ENCODE measurements at regions not wholly inside any gene's neighbourhood (a gene's known extent, or its start where the extent isn't known, plus 50 kb on each side); places are given as distances from the start of the nearest gene placed in this dataset.

GRCh38 chr10:57785546-57785945 is 482.1 kb downstream of the IPMK start:
- DNase-seq (ENCODE audit: low spot score in 2 of 2) (no peak), ATAC-seq (replicated peaks; ENCODE audit: extremely low read depth, poor library complexity, severe bottlenecking) (no peak)
- no peaks in the 10 kb centered on the region for H3K27me3 Mint-ChIP-seq
- no peaks in the 10 kb centered on the region for H3K36me3 Mint-ChIP-seq (ENCODE audit: insufficient read depth)
- H3K9me3 Mint-ChIP-seq, result peaks cover 34% of the 10 kb centered on the region
- no peak overlapping the region for H3K27ac Mint-ChIP-seq (ENCODE audit: low read depth)
- no peak overlapping the region for H3K4me3 Mint-ChIP-seq
- no peaks in the 10 kb centered on the region for H3K4me1 Mint-ChIP-seq

- Mint-ChIP-seq H3K9me3 (peaks cover 32% of the 10 kb centered on the region), H3K4me3 (no peak overlapping the region), H3K27ac (ENCODE audit: low read depth) (no peak overlapping the region), H3K36me3 (ENCODE audit: insufficient read depth) (no peaks in the 10 kb centered on the region), H3K27me3 (no peaks in the 10 kb centered on the region), H3K4me1 (no peaks in the 10 kb centered on the region)
- ATAC-seq (replicated peaks; ENCODE audit: extremely low read depth, poor library complexity, severe bottlenecking) (no peak), DNase-seq (ENCODE audit: low spot score in 2 of 2) (no peak)
Observed at GRCh38 chr10:57785068-57785467, 482.6 kb downstream of the IPMK start.

GRCh38 chr10:57776688-57777432 is 490.8 kb downstream of the IPMK start:
- no peak for ATAC-seq (replicated peaks; ENCODE audit: extremely low read depth, poor library complexity, severe bottlenecking)
- no peak overlapping the region for H3K4me3 Mint-ChIP-seq
- DNase-seq (ENCODE audit: low spot score in 2 of 2), result no peak
- H3K9me3 Mint-ChIP-seq, result peaks cover 29% of the 10 kb centered on the region
- H3K27ac Mint-ChIP-seq (ENCODE audit: low read depth), result no peak overlapping the region
- H3K4me1 Mint-ChIP-seq, result no peaks in the 10 kb centered on the region
- H3K27me3 Mint-ChIP-seq, result no peaks in the 10 kb centered on the region
- no peaks in the 10 kb centered on the region for H3K36me3 Mint-ChIP-seq (ENCODE audit: insufficient read depth)

GRCh38 chr10:57775250-57775649 is 492.4 kb downstream of the IPMK start:
- peaks cover 28% of the 10 kb centered on the region for H3K9me3 Mint-ChIP-seq
- DNase-seq (ENCODE audit: low spot score in 2 of 2), result no peak
- no peaks in the 10 kb centered on the region for H3K27me3 Mint-ChIP-seq
- no peak overlapping the region for H3K27ac Mint-ChIP-seq (ENCODE audit: low read depth)
- no peaks in the 10 kb centered on the region for H3K4me1 Mint-ChIP-seq
- H3K4me3 Mint-ChIP-seq, result no peak overlapping the region
- H3K36me3 Mint-ChIP-seq (ENCODE audit: insufficient read depth), result no peaks in the 10 kb centered on the region
- ATAC-seq (replicated peaks; ENCODE audit: extremely low read depth, poor library complexity, severe bottlenecking), result no peak

- no peak overlapping the region for H3K27ac Mint-ChIP-seq (ENCODE audit: low read depth)
- no peaks in the 10 kb centered on the region for H3K27me3 Mint-ChIP-seq
- no peaks in the 10 kb centered on the region for H3K4me1 Mint-ChIP-seq
- DNase-seq (ENCODE audit: low spot score in 2 of 2) (no peak), ATAC-seq (replicated peaks; ENCODE audit: extremely low read depth, poor library complexity, severe bottlenecking) (no peak)
- H3K4me3 Mint-ChIP-seq, result no peak overlapping the region
- H3K36me3 Mint-ChIP-seq (ENCODE audit: insufficient read depth), result no peaks in the 10 kb centered on the region
- peaks cover 19% of the 10 kb centered on the region for H3K9me3 Mint-ChIP-seq
Observed at GRCh38 chr10:57769298-57769697, 498.4 kb downstream of the IPMK start.

- peaks cover 14% of the 10 kb centered on the region for H3K9me3 Mint-ChIP-seq
- DNase-seq (ENCODE audit: low spot score in 2 of 2) (no peak), ATAC-seq (replicated peaks; ENCODE audit: extremely low read depth, poor library complexity, severe bottlenecking) (no peak)
- H3K4me3 Mint-ChIP-seq, result no peak overlapping the region
- no peaks in the 10 kb centered on the region for H3K36me3 Mint-ChIP-seq (ENCODE audit: insufficient read depth)
- H3K4me1 Mint-ChIP-seq, result no peaks in the 10 kb centered on the region
- H3K27me3 Mint-ChIP-seq, result no peaks in the 10 kb centered on the region
- H3K27ac Mint-ChIP-seq (ENCODE audit: low read depth), result no peak overlapping the region
Observed at GRCh38 chr10:57759777-57760176, 507.9 kb downstream of the IPMK start.

- no peaks in the 10 kb centered on the region for H3K4me1 Mint-ChIP-seq
- no peak overlapping the region for H3K4me3 Mint-ChIP-seq
- no peaks in the 10 kb centered on the region for H3K27me3 Mint-ChIP-seq
- DNase-seq (ENCODE audit: low spot score in 2 of 2) (no peak), ATAC-seq (replicated peaks; ENCODE audit: extremely low read depth, poor library complexity, severe bottlenecking) (no peak)
- peaks cover 28% of the 10 kb centered on the region for H3K9me3 Mint-ChIP-seq
- no peak overlapping the region for H3K27ac Mint-ChIP-seq (ENCODE audit: low read depth)
- no peaks in the 10 kb centered on the region for H3K36me3 Mint-ChIP-seq (ENCODE audit: insufficient read depth)
Observed at GRCh38 chr10:57754803-57755202, 512.9 kb downstream of the IPMK start.

- Mint-ChIP-seq H3K36me3 (ENCODE audit: insufficient read depth) (no peaks in the 10 kb centered on the region), H3K9me3 (peaks cover 18% of the 10 kb centered on the region), H3K4me1 (no peaks in the 10 kb centered on the region), H3K27me3 (no peaks in the 10 kb centered on the region), H3K4me3 (no peak overlapping the region), H3K27ac (ENCODE audit: low read depth) (no peak overlapping the region)
- DNase-seq (ENCODE audit: low spot score in 2 of 2), result no peak
- ATAC-seq (replicated peaks; ENCODE audit: extremely low read depth, poor library complexity, severe bottlenecking), result no peak
Observed at GRCh38 chr10:57743711-57744110, 524.0 kb downstream of the IPMK start.

GRCh38 chr10:57741751-57742150 is 525.9 kb downstream of the IPMK start:
- no peak for ATAC-seq (replicated peaks; ENCODE audit: extremely low read depth, poor library complexity, severe bottlenecking)
- Mint-ChIP-seq H3K4me1 (no peaks in the 10 kb centered on the region), H3K9me3 (peaks cover 18% of the 10 kb centered on the region), H3K36me3 (ENCODE audit: insufficient read depth) (no peaks in the 10 kb centered on the region), H3K27ac (ENCODE audit: low read depth) (no peak overlapping the region), H3K27me3 (no peaks in the 10 kb centered on the region), H3K4me3 (no peak overlapping the region)
- no peak for DNase-seq (ENCODE audit: low spot score in 2 of 2)

- DNase-seq (ENCODE audit: low spot score in 2 of 2), result no peak
- Mint-ChIP-seq H3K36me3 (ENCODE audit: insufficient read depth) (peaks cover 2% of the 10 kb centered on the region), H3K27me3 (no peaks in the 10 kb centered on the region), H3K27ac (ENCODE audit: low read depth) (no peak overlapping the region), H3K4me1 (no peaks in the 10 kb centered on the region), H3K4me3 (no peak overlapping the region), H3K9me3 (peaks cover 28% of the 10 kb centered on the region)
- no peak for ATAC-seq (replicated peaks; ENCODE audit: extremely low read depth, poor library complexity, severe bottlenecking)
Observed at GRCh38 chr10:57723305-57723704, 544.4 kb downstream of the IPMK start.

- no peaks in the 10 kb centered on the region for H3K27me3 Mint-ChIP-seq
Observed at GRCh38 chr10:57716884-57717283, 550.8 kb downstream of the IPMK start.

GRCh38 chr10:57715233-57715632 is 552.5 kb downstream of the IPMK start:
- Mint-ChIP-seq H3K27ac (ENCODE audit: low read depth) (no peak overlapping the region), H3K36me3 (ENCODE audit: insufficient read depth) (no peaks in the 10 kb centered on the region), H3K4me3 (no peak overlapping the region), H3K9me3 (peaks cover 19% of the 10 kb centered on the region), H3K27me3 (no peaks in the 10 kb centered on the region), H3K4me1 (no peaks in the 10 kb centered on the region)
- ATAC-seq (replicated peaks; ENCODE audit: extremely low read depth, poor library complexity, severe bottlenecking) (no peak), DNase-seq (ENCODE audit: low spot score in 2 of 2) (no peak)

More at GRCh38 chr10:57716884-57717283, 550.8 kb downstream of the IPMK start:
- Mint-ChIP-seq H3K36me3 (ENCODE audit: insufficient read depth) (no peaks in the 10 kb centered on the region), H3K9me3 (peaks cover 22% of the 10 kb centered on the region), H3K27ac (ENCODE audit: low read depth) (no peak overlapping the region), H3K4me1 (no peaks in the 10 kb centered on the region), H3K4me3 (no peak overlapping the region)
- no peak for DNase-seq (ENCODE audit: low spot score in 2 of 2)
- ATAC-seq (replicated peaks; ENCODE audit: extremely low read depth, poor library complexity, severe bottlenecking), result no peak

- H3K27ac Mint-ChIP-seq (ENCODE audit: low read depth), result no peak overlapping the region
- H3K36me3 Mint-ChIP-seq (ENCODE audit: insufficient read depth), result no peaks in the 10 kb centered on the region
- no peak overlapping the region for H3K4me3 Mint-ChIP-seq
- H3K4me1 Mint-ChIP-seq, result no peaks in the 10 kb centered on the region
- H3K27me3 Mint-ChIP-seq, result no peaks in the 10 kb centered on the region
- no peaks in the 10 kb centered on the region for H3K9me3 Mint-ChIP-seq
- DNase-seq (ENCODE audit: low spot score in 2 of 2) (no peak), ATAC-seq (replicated peaks; ENCODE audit: extremely low read depth, poor library complexity, severe bottlenecking) (no peak)
Observed at GRCh38 chr10:57707300-57707658, 560.4 kb downstream of the IPMK start.

Data from central memory CD8-positive, alpha-beta T cell (primary cell).